HepG2 (cell line): ENCODE measurements at regions not wholly inside any gene's neighbourhood (a gene's known extent, or its start where the extent isn't known, plus 50 kb on each side); places are given as distances from the start of the nearest gene placed in this dataset.

Experiments
- ATAC-seq: fragments of 200-7000 bp; cut with Tn5 transposase; 3 replicates; pipeline ENCODE4 v1.9.1; 2020; ENCODE audit warnings: mild to moderate bottlenecking, moderate library complexity
- BruUV-seq: library from RNA; stranded (reverse); fragments of 400-500 nt; replicated peaks from 2 replicates; lab custom pipeline; 2021; lab: Mats Ljungman, UMichigan
- CTCF ChIA-PET: fragments of 300-600 bp; formaldehyde crosslinking; extraction: SDS; loops from one replicate; lab custom pipeline; 2021; ENCODE audit warnings: low total read pairs, inconsistent platforms, low intra/inter-chr PET ratio; lab: Yijun Ruan, JAX
- POLR2A ChIA-PET: fragments of 350-600 bp; sonication (Branson Sonifier 250); formaldehyde crosslinking; loops from one replicate; lab custom pipeline; 2020; ENCODE audit warnings: antibody characterized with exemption, inconsistent platforms; lab: Yijun Ruan, JAX
- DNase-seq: peaks from one replicate; pipeline ENCODE4 v3.0.0-alpha.2; 2015; ENCODE audit warnings: low spot score
- FAIRE-seq: peaks from 3 replicates; lab custom pipeline; 2011; peaks lifted over from hg19 to GRCh38; lab: Jason Lieb, UNC
- H2AFZ ChIP-seq: one replicate; pipeline ENCODE4 v1.6.1; 2011; ENCODE audit warnings: low read length, inconsistent platforms
- H3K27ac ChIP-seq: fragments of 300-600 bp; 3 replicates; pipeline ENCODE4 v1.8.0; 2011; ENCODE audit warnings: mixed run types, mild to moderate bottlenecking, mixed read lengths, low read length, inconsistent platforms; ENCODE audit not compliant: insufficient read depth; ENCODE audit errors: extremely low read length
- H3K27me3 ChIP-seq, 2 experiments: fragments of 200-600 bp in 1 of 2; 2 replicates in 1 of 2; 3 replicates in 1 of 2; pipeline versions ENCODE4 v1.6.0 to v1.8.0; 2011; ENCODE audit warnings: low read length in 2 of 2, mild to moderate bottlenecking in 2 of 2, moderate library complexity in 2 of 2, inconsistent platforms in 1 of 2; ENCODE audit not compliant: insufficient read depth in 2 of 2, control insufficient read depth in 1 of 2
- H3K36me3 ChIP-seq, 2 experiments: fragments of 200-600 bp in 1 of 2; replicated peaks in 1 of 2; 2 replicates in 1 of 2; 3 replicates in 1 of 2; pipeline versions ENCODE4 v1.5.1 to v1.8.0; 2011; ENCODE audit warnings: low read length in 2 of 2, inconsistent platforms in 1 of 2; ENCODE audit not compliant: insufficient read depth in 2 of 2, control insufficient read depth in 1 of 2
- H3K4me1 ChIP-seq: 2 replicates; pipeline ENCODE4 v1.5.1; 2012; ENCODE audit warnings: low read length, inconsistent platforms; ENCODE audit not compliant: insufficient read depth
- H3K4me2 ChIP-seq: 2 replicates; pipeline ENCODE4 v1.6.0; 2011; ENCODE audit warnings: low read depth, low read length, inconsistent platforms
- H3K4me3 ChIP-seq, 3 experiments: fragments of 200-600 bp in 1 of 3; sonication (generic), shearing (Covaris generic) in 1 of 3; replicated peaks in 1 of 3; 2 replicates each; pipeline ENCODE4 v1.5.1; 2011 to 2016; ENCODE audit warnings: low read length in 3 of 3, inconsistent platforms in 2 of 3, low read depth in 2 of 3, mild to moderate bottlenecking in 2 of 3, control low read depth in 1 of 3, mixed read lengths in 1 of 3; ENCODE audit not compliant: insufficient read depth in 1 of 3
- H3K79me2 ChIP-seq: one replicate; pipeline ENCODE4 v1.6.1; 2011; ENCODE audit warnings: low read length, inconsistent platforms; ENCODE audit not compliant: insufficient read depth
- H3K9ac ChIP-seq: 2 replicates; pipeline ENCODE4 v1.6.0; 2011; ENCODE audit warnings: mild to moderate bottlenecking, low read depth, low read length, inconsistent platforms; ENCODE audit not compliant: insufficient read depth
- H3K9me3 ChIP-seq: 2 replicates; pipeline ENCODE4 v1.5.1; 2012; ENCODE audit warnings: mild to moderate bottlenecking, low read length
- H4K20me1 ChIP-seq: 2 replicates; pipeline ENCODE4 v1.6.0; 2011; ENCODE audit warnings: inconsistent platforms, mild to moderate bottlenecking, low read length, moderate library complexity; ENCODE audit not compliant: insufficient read depth
- GATAD2A ChIP-seq: IDR thresholded peaks from 2 replicates; pipeline ENCODE4 v1.6.1; 2016
- HHEX ChIP-seq: IDR thresholded peaks from 2 replicates; pipeline ENCODE4 v1.6.1; 2016; ENCODE audit warnings: control low read depth
- HNF4A ChIP-seq: sonication (generic); formaldehyde crosslinking; IDR thresholded peaks from 2 replicates; pipeline ENCODE4 v1.4.0; 2020; ENCODE audit warnings: missing genetic modification reagents
- HNF4G ChIP-seq, 2 experiments: sonication (generic) in 1 of 2; formaldehyde crosslinking in 1 of 2; IDR thresholded peaks; 2 replicates each; pipeline versions ENCODE4 v1.4.0 to v1.6.1; 2011 to 2020; ENCODE audit warnings: borderline replicate concordance in 2 of 2, low read depth in 2 of 2, mild to moderate bottlenecking in 2 of 2, low read length in 1 of 2, missing genetic modification reagents in 1 of 2, moderate library complexity in 1 of 2
- NCOR1 ChIP-seq: fragments of 200-600 bp; sonication (generic); IDR thresholded peaks from 2 replicates; pipeline ENCODE4 v1.7.0; 2017; ENCODE audit warnings: antibody characterized with exemption, low read length, borderline replicate concordance
- POLR2A ChIP-seq, 2 experiments: IDR thresholded peaks; 2 replicates each; pipeline ENCODE4 v1.6.1; 2011; ENCODE audit warnings: low read depth in 2 of 2, low read length in 2 of 2, mild to moderate bottlenecking in 1 of 2, moderate library complexity in 1 of 2; ENCODE audit not compliant: insufficient read depth in 1 of 2
- RELA ChIP-seq: sonication (generic); formaldehyde crosslinking; IDR thresholded peaks from 2 replicates; pipeline ENCODE4 v1.4.0; 2020; ENCODE audit warnings: missing genetic modification reagents
- ZNF781 ChIP-seq: sonication (generic); formaldehyde crosslinking; IDR thresholded peaks from 2 replicates; pipeline ENCODE4 v1.5.1; 2020; ENCODE audit warnings: borderline replicate concordance, mild to moderate bottlenecking, missing genetic modification reagents; ENCODE audit errors: not compliant biosample characterization
- WGBS: methylation state at CpG from one replicate; pipeline ENCODE4 v1.1.6; 2017; ENCODE audit warnings: low lambda C conversion rate; 5-methylcytosine and 5-hydroxymethylcytosine counted together
- in situ Hi-C: cut with HindIII; loops from 2 replicates; pipeline ENCODE4 v1.10.0; 2017; ENCODE audit warnings: low pct_unique_long_range_greater_than_20kb; ENCODE audit not compliant: extremely low pct_ligation_motif_present
- intact Hi-C: fragments of 100-400 bp; cut with micrococcal nuclease; formaldehyde crosslinking; loops from one replicate; pipeline ENCODE4 v1.10.0; 2022; ENCODE audit not compliant: unreplicated experiment

GRCh38 chr6:139533171-139533570 lies 158.7 kb upstream of the CITED2 start:
- TF ChIP-seq RELA (CRISPR knock-in tag) (no peak), NCOR1 (peak; percentile 72; the same call in 1 of the 2 replicates), HHEX (CRISPR knock-in tag) (no peak), GATAD2A (CRISPR knock-in tag) (0 out of 2 replicates have a peak, but pooled peaks have one; percentile 13), ZNF781 (no peak), POLR2A (IDR thresholded peaks at IDR 0.05; ENCODE audit: insufficient read depth in 1 of 2, low read depth in 2 of 2, low read length in 2 of 2) (no peak), HNF4G (IDR thresholded peaks at IDR 0.05; ENCODE audit: borderline replicate concordance, low read depth, low read length) (peak; percentile 50; the same call in 1 of the 2 replicates), HNF4G (CRISPR knock-in tag; IDR thresholded peaks at IDR 0.05; ENCODE audit: borderline replicate concordance, low read depth) (no peak), HNF4A (CRISPR knock-in tag) (peak; percentile 67)
- H3K4me2 ChIP-seq = no peak overlapping the region
- intact Hi-C loops = no loop called here
- ChIA-PET CTCF (no interaction called here), POLR2A (interaction anchor here (1.3 kb wide), 1 partner anchor 158 kb away, joined by 3 read pairs; no protein-coding TSS in a partner anchor)
- H3K9ac ChIP-seq = no peak overlapping the region
- H3K4me3 ChIP-seq = no peak overlapping the region
- H3K27me3 ChIP-seq = no peaks in the 10 kb centered on the region; a peak in 1 of 5 replicates
- no peak for DNase-seq
- peaks cover 50% of the 10 kb centered on the region for H3K4me1 ChIP-seq
- H3K9me3 ChIP-seq = no peaks in the 10 kb centered on the region
- H2AFZ ChIP-seq = no peak overlapping the region
- ATAC-seq = no peak
- no peaks in the 10 kb centered on the region for H3K36me3 ChIP-seq
- in situ Hi-C loops = no loop called here
- no peak for FAIRE-seq
- no peak overlapping the region for H3K27ac ChIP-seq
- WGBS = 53% methylated on average over 4 of the region's 4 CpGs
- no peaks in the 10 kb centered on the region for H4K20me1 ChIP-seq
- no TSS peak for BruUV-seq
- H3K79me2 ChIP-seq = no peaks in the 10 kb centered on the region
